H1 (cell line): ENCODE measurements at regions not wholly inside any gene's neighbourhood (a gene's known extent, or its start where the extent isn't known, plus 50 kb on each side); places are given as distances from the start of the nearest gene placed in this dataset.

Experiments used
- CTCF ChIA-PET: fragments of 300-600 bp; sonication (Branson Sonifier 250); formaldehyde crosslinking; loops from one replicate; lab custom pipeline; 2021; ENCODE audit not compliant: partially characterized antibody; lab: Charles Lee
- POLR2A ChIA-PET: fragments of 300-600 bp; sonication (Branson Sonifier 250); formaldehyde crosslinking; loops from one replicate; lab custom pipeline; 2021; ENCODE audit warnings: inconsistent platforms; ENCODE audit not compliant: partially characterized antibody; lab: Charles Lee
- DNase-seq, 2 experiments: peaks; one replicate each; pipeline versions ENCODE4 v3.0.0 to v3.0.0-alpha.2; 2010 to 2022; ENCODE audit warnings: low spot score in 2 of 2, low read depth in 1 of 2, mixed read lengths in 1 of 2
- FAIRE-seq: peaks from 2 replicates; lab custom pipeline; 2011; peaks lifted over from hg19 to GRCh38; lab: Jason Lieb, UNC
- H2AFZ ChIP-seq: 2 replicates; pipeline ENCODE4 v1.8.1; 2012; ENCODE audit warnings: low read length, inconsistent platforms
- H2AK5ac ChIP-seq: 2 replicates; pipeline ENCODE4 v1.6.1; 2013; ENCODE audit warnings: low read depth, low read length
- H2BK120ac ChIP-seq: replicated peaks from 2 replicates; pipeline ENCODE3; 2013; ENCODE audit warnings: low read depth, low read length, inconsistent platforms
- H2BK12ac ChIP-seq: 2 replicates; pipeline ENCODE4 v1.6.1; 2013; ENCODE audit warnings: low read depth, low read length
- H2BK15ac ChIP-seq: 2 replicates; pipeline ENCODE4 v1.6.1; 2013; ENCODE audit warnings: low read length
- H2BK20ac ChIP-seq: 2 replicates; pipeline ENCODE4 v1.6.1; 2013; ENCODE audit warnings: low read length
- H2BK5ac ChIP-seq: 2 replicates; pipeline ENCODE4 v1.6.1; 2013; ENCODE audit warnings: low read depth, low read length
- H3K14ac ChIP-seq: 2 replicates; pipeline ENCODE4 v1.6.1; 2013; ENCODE audit warnings: inconsistent platforms; ENCODE audit not compliant: insufficient read length
- H3K18ac ChIP-seq: 2 replicates; pipeline ENCODE4 v1.6.1; 2013; ENCODE audit warnings: low read length; ENCODE audit errors: extremely low read depth
- H3K23ac ChIP-seq: 2 replicates; pipeline ENCODE4 v1.6.1; 2013; ENCODE audit warnings: inconsistent platforms; ENCODE audit not compliant: insufficient read length
- H3K23me2 ChIP-seq: 2 replicates; pipeline ENCODE4 v1.6.1; 2013; ENCODE audit warnings: low read depth, low read length
- H3K27ac ChIP-seq: 2 replicates; pipeline ENCODE4 v1.6.1; 2011; ENCODE audit warnings: low read depth, low read length, inconsistent platforms
- H3K27me3 ChIP-seq, 4 experiments: replicated peaks in 1 of 4; 1 replicate in 1 of 4; 2 replicates in 3 of 4; pipeline versions ENCODE4 v1.6.1 to v1.8.1; 2011 to 2013; ENCODE audit warnings: low read length in 3 of 4, mild to moderate bottlenecking in 3 of 4, inconsistent platforms in 2 of 4, mixed read lengths in 2 of 4, moderate library complexity in 1 of 4; ENCODE audit not compliant: control insufficient read depth in 3 of 4, insufficient read depth in 3 of 4; ENCODE audit errors: extremely low read depth in 1 of 4
- H3K36me3 ChIP-seq, 4 experiments: 2 replicates each; pipeline versions ENCODE4 v1.6.1 to v1.8.1; 2011 to 2013; ENCODE audit warnings: mild to moderate bottlenecking in 4 of 4, low read length in 3 of 4, moderate library complexity in 2 of 4, control low read depth in 1 of 4, inconsistent platforms in 1 of 4; ENCODE audit not compliant: insufficient read depth in 4 of 4, control insufficient read depth in 2 of 4
- H3K4ac ChIP-seq: replicated peaks from 2 replicates; pipeline ENCODE3; 2013; ENCODE audit warnings: low read length, low read depth, mixed read lengths, inconsistent platforms; ENCODE audit not compliant: insufficient read length
- H3K4me1 ChIP-seq, 4 experiments: replicated peaks in 1 of 4; 1 replicate in 1 of 4; 2 replicates in 3 of 4; pipeline versions ENCODE4 v1.6.1 to v1.8.1; 2011 to 2013; ENCODE audit warnings: low read length in 3 of 4, inconsistent platforms in 2 of 4, mixed read lengths in 1 of 4; ENCODE audit not compliant: insufficient read depth in 4 of 4, control insufficient read depth in 3 of 4
- H3K4me2 ChIP-seq, 2 experiments: 2 replicates each; pipeline versions ENCODE4 v1.6.1 to v1.8.1; 2011 to 2013; ENCODE audit warnings: low read depth in 2 of 2, low read length in 2 of 2, control low read depth in 1 of 2, inconsistent platforms in 1 of 2, mild to moderate bottlenecking in 1 of 2; ENCODE audit not compliant: insufficient read depth in 1 of 2
- H3K4me3 ChIP-seq, 4 experiments: fragments of 200-600, 300-600 bp in 1 of 4; sonication (generic), shearing (Covaris generic), sonication (Bioruptor Twin) in 1 of 4; 2 replicates each; pipeline versions ENCODE4 v1.5.1 to v1.8.1; 2011 to 2016; ENCODE audit warnings: low read length in 4 of 4, low read depth in 3 of 4, control low read depth in 2 of 4, inconsistent platforms in 2 of 4, mild to moderate bottlenecking in 2 of 4, mixed read lengths in 1 of 4, moderate library complexity in 1 of 4; ENCODE audit not compliant: insufficient read depth in 2 of 4; ENCODE audit errors: extremely low read depth in 1 of 4
- H3K56ac ChIP-seq: replicated peaks from 2 replicates; pipeline ENCODE3; 2013; ENCODE audit warnings: low read depth, mild to moderate bottlenecking, mixed read lengths, low read length, inconsistent platforms; ENCODE audit not compliant: insufficient read length
- H3K79me1 ChIP-seq: 2 replicates; pipeline ENCODE4 v1.6.1; 2013; ENCODE audit warnings: low read depth, low read length, control low read depth
- H3K79me2 ChIP-seq, 2 experiments: 2 replicates each; pipeline versions ENCODE4 v1.6.1 to v1.8.1; 2012 to 2013; ENCODE audit warnings: low read length in 2 of 2, mild to moderate bottlenecking in 2 of 2, inconsistent platforms in 1 of 2; ENCODE audit not compliant: insufficient read depth in 2 of 2, control insufficient read depth in 1 of 2
- H3K9ac ChIP-seq, 4 experiments: replicated peaks in 1 of 4; 1 replicate in 1 of 4; 2 replicates in 3 of 4; pipeline versions ENCODE4 v1.6.1 to v1.8.1; 2011 to 2013; ENCODE audit warnings: low read depth in 3 of 4, low read length in 3 of 4, control low read depth in 2 of 4, mild to moderate bottlenecking in 2 of 4, moderate library complexity in 2 of 4, inconsistent platforms in 1 of 4; ENCODE audit errors: extremely low read depth in 1 of 4
- H3K9me3 ChIP-seq, 2 experiments: 2 replicates each; pipeline versions ENCODE4 v1.6.1 to v1.8.1; 2012 to 2013; ENCODE audit warnings: mild to moderate bottlenecking in 2 of 2, moderate library complexity in 2 of 2, control low read depth in 1 of 2, inconsistent platforms in 1 of 2, low read depth in 1 of 2, low read length in 1 of 2, mixed read lengths in 1 of 2; ENCODE audit not compliant: insufficient read depth in 2 of 2
- H4K20me1 ChIP-seq, 2 experiments: replicated peaks in 1 of 2; 2 replicates each; pipeline versions ENCODE3 to v1.8.1; 2011 to 2013; ENCODE audit warnings: inconsistent platforms in 2 of 2, low read length in 2 of 2, mild to moderate bottlenecking in 1 of 2; ENCODE audit not compliant: insufficient read depth in 2 of 2, control insufficient read depth in 1 of 2
- H4K5ac ChIP-seq: 2 replicates; pipeline ENCODE4 v1.6.1; 2013; ENCODE audit warnings: low read length, low read depth, mixed read lengths, inconsistent platforms; ENCODE audit not compliant: insufficient read length
- H4K8ac ChIP-seq: 2 replicates; pipeline ENCODE4 v1.8.0; 2013; ENCODE audit warnings: mild to moderate bottlenecking, moderate library complexity, low read length, inconsistent platforms; ENCODE audit not compliant: insufficient read depth; ENCODE audit errors: extremely low read depth
- H4K91ac ChIP-seq: replicated peaks from 2 replicates; pipeline ENCODE3; 2013; ENCODE audit warnings: low read length, mixed read lengths, inconsistent platforms; ENCODE audit not compliant: insufficient read length
- ASH2L ChIP-seq: fragments of 200-600, 300-600 bp; sonication (generic); IDR thresholded peaks from one replicate; pipeline ENCODE4 v1.7.1; 2017; ENCODE audit warnings: low read length
- CBX8 ChIP-seq: fragments of 300-800, 300-1000 bp; sonication (generic); IDR thresholded peaks from 2 replicates; pipeline ENCODE4 v1.7.1; 2016; ENCODE audit warnings: low read depth, low read length, borderline replicate concordance
- CREB1 ChIP-seq: IDR thresholded peaks from 2 replicates; pipeline ENCODE4 v1.6.1; 2012; ENCODE audit warnings: inconsistent platforms
- EZH2 ChIP-seq: fragments of 200-600 bp; sonication (generic); IDR thresholded peaks from 2 replicates; pipeline ENCODE4 v1.7.1; 2012; ENCODE audit warnings: low read depth, mild to moderate bottlenecking, moderate library complexity, low read length, inconsistent platforms; ENCODE audit not compliant: severe bottlenecking
- HDAC2 ChIP-seq, 2 experiments: fragments of 300-600 bp in 1 of 2; sonication (generic) in 1 of 2; IDR thresholded peaks; 2 replicates each; pipeline ENCODE4 v1.6.1; 2011 to 2012; ENCODE audit warnings: low read depth in 2 of 2, low read length in 2 of 2, mild to moderate bottlenecking in 2 of 2, moderate library complexity in 2 of 2, borderline replicate concordance in 1 of 2, inconsistent platforms in 1 of 2
- MAX ChIP-seq: IDR thresholded peaks from 2 replicates; pipeline ENCODE4 v1.6.1; 2012; ENCODE audit warnings: inconsistent platforms
- PHF8 ChIP-seq: fragments of 200-600 bp; sonication (generic); conservative IDR thresholded peaks from 2 replicates; pipeline ENCODE4 v1.7.1; 2012; ENCODE audit warnings: low read depth, mild to moderate bottlenecking, inconsistent platforms, low read length, moderate library complexity
- POLR2A ChIP-seq, 2 experiments: IDR thresholded peaks; 1 replicate in 1 of 2; 2 replicates in 1 of 2; pipeline ENCODE4 v1.6.1; 2011; ENCODE audit warnings: low read depth in 2 of 2, low read length in 2 of 2, mild to moderate bottlenecking in 2 of 2; ENCODE audit errors: control extremely low read depth in 1 of 2
- RXRA ChIP-seq: IDR thresholded peaks from 2 replicates; pipeline ENCODE4 v1.6.1; 2011; ENCODE audit warnings: low read depth, mild to moderate bottlenecking, low read length, moderate library complexity; ENCODE audit not compliant: insufficient read depth
- USF2 ChIP-seq: IDR thresholded peaks from 2 replicates; pipeline ENCODE4 v1.6.1; 2011; ENCODE audit warnings: low read length, improper control_type of control experiment
- ZNF274 ChIP-seq: IDR thresholded peaks from 2 replicates; pipeline ENCODE4 v1.7.0; 2012; ENCODE audit warnings: low read length, borderline replicate concordance; ENCODE audit errors: extremely low read depth
- WGBS, 2 experiments: shearing (Covaris generic) in 1 of 2; methylation state at CpG; one replicate each; pipeline versions ENCODE4 v1.1.6 to v1.1.7; 2013 to 2015; ENCODE audit warnings: low lambda C conversion rate in 2 of 2, mixed read lengths in 2 of 2, inconsistent platforms in 1 of 2, low coverage in 1 of 2, missing lambda C conversion rate in 1 of 2; ENCODE audit not compliant: insufficient replicate concordance in 2 of 2, insufficient coverage in 1 of 2, insufficient read length in 1 of 2; ENCODE audit errors: extremely low coverage in 1 of 2, missing lambda C conversion rate in 1 of 2; 5-methylcytosine and 5-hydroxymethylcytosine counted together

GRCh38 chr4:125518281-125518680 is 203.5 kb downstream of the FAT4 start:
- Histone ChIP-seq H3K56ac (no peak overlapping the region), H3K36me3 (no peaks in the 10 kb centered on the region; a peak in 2 of 8 replicates), H3K4me1 (peaks cover 0 to 1% (median 0%) of the 10 kb centered on the region in 4 experiments; a peak in 1 of 7 replicates), H2BK5ac (no peak overlapping the region), H2BK120ac (no peak overlapping the region), H3K79me2 (no peaks in the 10 kb centered on the region), H3K27ac (no peak overlapping the region), H2BK12ac (no peak overlapping the region), H4K5ac (no peak overlapping the region), H4K8ac (no peak overlapping the region), H3K14ac (no peak overlapping the region), H3K79me1 (no peaks in the 10 kb centered on the region), H2BK20ac (no peak overlapping the region), H3K23ac (no peak overlapping the region), H3K23me2 (no peaks in the 10 kb centered on the region), H3K18ac (no peak overlapping the region), H3K9me3 (no peaks in the 10 kb centered on the region), H2AFZ (no peak overlapping the region), H2BK15ac (no peak overlapping the region), H3K27me3 (no peaks in the 10 kb centered on the region), H2AK5ac (no peak overlapping the region), H3K4ac (no peak overlapping the region), H4K91ac (no peak overlapping the region), H3K4me2 (no peak overlapping the region), H4K20me1 (no peaks in the 10 kb centered on the region), H3K9ac (no peak overlapping the region), H3K4me3 (no peak overlapping the region)
- no peak for FAIRE-seq
- WGBS, 2 experiments, result 100% methylated on average over 1 of the region's 1 CpG; no CpG with 5 or more reads in 1 of the 2 experiments
- DNase-seq, result no peak
- CTCF ChIA-PET, result no interaction called here
- POLR2A ChIA-PET, result no interaction called here
- TF ChIP-seq ASH2L (no peak), MAX (no peak), HDAC2 (IDR thresholded peaks at IDR 0.05; ENCODE audit: borderline replicate concordance in 1 of 2, low read depth in 2 of 2, low read length in 2 of 2) (no peak), ZNF274 (no peak), USF2 (no peak), POLR2A (IDR thresholded peaks at IDR 0.05; ENCODE audit: control extremely low read depth in 1 of 2, low read depth in 2 of 2, low read length in 2 of 2) (no peak), EZH2 (no peak), CBX8 (no peak), CREB1 (no peak), PHF8 (no peak), RXRA (no peak)
